K562 (cell line): ENCODE measurements at regions not wholly inside any gene's neighbourhood (a gene's known extent, or its start where the extent isn't known, plus 50 kb on each side); places are given as distances from the start of the nearest gene placed in this dataset.

Experiments used
- ADNP ChIP-seq: fragments of 200-800 bp; sonication (Bioruptor generic); IDR thresholded peaks from 2 replicates; pipeline ENCODE4 v1.6.1; 2016; ENCODE audit warnings: missing genetic modification characterization, missing compliant biosample characterization
- BACH1 ChIP-seq: fragments of 200-800 bp; sonication (Bioruptor generic); IDR thresholded peaks from 2 replicates; pipeline ENCODE4 v1.6.1; 2016; ENCODE audit warnings: missing genetic modification characterization, missing compliant biosample characterization
- CBX3 ChIP-seq, 2 experiments: IDR thresholded peaks; 1 replicate in 1 of 2; 2 replicates in 1 of 2; pipeline ENCODE4 v1.6.1; 2012; ENCODE audit warnings: inconsistent platforms in 2 of 2, low read length in 2 of 2, borderline replicate concordance in 1 of 2, control low read depth in 1 of 2
- CHCHD3 ChIP-seq: fragments of 250-450 bp; sonication (Bioruptor Pico); IDR thresholded peaks from 2 replicates; pipeline ENCODE4 v2.1.2; 2022; ENCODE audit warnings: mild to moderate bottlenecking
- DACH1 ChIP-seq: fragments of 450-650 bp; IDR thresholded peaks from 2 replicates; pipeline ENCODE4 v1.6.1; 2018; ENCODE audit not compliant: partially characterized antibody
- DNMT1 ChIP-seq: fragments of 450-650 bp; IDR thresholded peaks from 2 replicates; pipeline ENCODE4 v1.6.1; 2016; ENCODE audit warnings: antibody characterized with exemption, mild to moderate bottlenecking
- E2F4 ChIP-seq: sonication (generic); formaldehyde crosslinking; IDR thresholded peaks from 2 replicates; pipeline ENCODE4 v1.8.0; 2022; ENCODE audit warnings: mild to moderate bottlenecking, low read depth, missing genetic modification reagents
- EP400 ChIP-seq: fragments of 450-650 bp; IDR thresholded peaks from 2 replicates; pipeline ENCODE4 v1.6.1; 2017; ENCODE audit warnings: antibody characterized with exemption, mild to moderate bottlenecking, moderate library complexity
- ETV6 ChIP-seq, 3 experiments: fragments of 150-350 bp in 1 of 3; sonication (generic) in 1 of 3; formaldehyde crosslinking in 1 of 3; IDR thresholded peaks; 2 replicates each; pipeline versions ENCODE4 v1.6.1 to v1.8.0; 2014 to 2022; ENCODE audit warnings: borderline replicate concordance in 2 of 3, low read depth in 2 of 3, antibody characterized with exemption in 1 of 3, low read length in 1 of 3, mild to moderate bottlenecking in 1 of 3, missing genetic modification reagents in 1 of 3
- GATAD2A ChIP-seq: fragments of 450-650 bp; IDR thresholded peaks from 2 replicates; pipeline ENCODE4 v1.6.1; 2017
- HDAC3 ChIP-seq: fragments of 450-650 bp; IDR thresholded peaks from 2 replicates; pipeline ENCODE4 v1.6.1; 2018; ENCODE audit warnings: borderline replicate concordance, mild to moderate bottlenecking, moderate library complexity; ENCODE audit not compliant: partially characterized antibody
- HMBOX1 ChIP-seq: sonication (generic); IDR thresholded peaks from 2 replicates; pipeline ENCODE4 v1.6.1; 2016
- HMGN3 ChIP-seq: IDR thresholded peaks from 2 replicates; pipeline ENCODE4 v1.6.1; 2011; ENCODE audit warnings: borderline replicate concordance, low read depth, mild to moderate bottlenecking, mixed read lengths, low read length; ENCODE audit not compliant: insufficient read length; ENCODE audit errors: extremely low read depth
- HNRNPH1 ChIP-seq: fragments of 200-400 bp; formaldehyde crosslinking; optimal IDR thresholded peaks from 2 replicates; pipeline ENCODE3; 2017; ENCODE audit warnings: low read depth, mild to moderate bottlenecking, low read length, moderate library complexity
- L3MBTL2 ChIP-seq: fragments of 450-650 bp; IDR thresholded peaks from 2 replicates; pipeline ENCODE4 v1.6.1; 2016; ENCODE audit warnings: mild to moderate bottlenecking, moderate library complexity
- LEF1 ChIP-seq: fragments of 450-650 bp; IDR thresholded peaks from 2 replicates; pipeline ENCODE4 v1.6.1; 2016; ENCODE audit warnings: mild to moderate bottlenecking
- MECOM ChIP-seq: fragments of 250-450 bp; sonication (Bioruptor Pico); IDR thresholded peaks from 2 replicates; pipeline ENCODE4 v1.8.0; 2022; ENCODE audit warnings: inconsistent platforms
- NFRKB ChIP-seq: fragments of 450-650 bp; IDR thresholded peaks from 2 replicates; pipeline ENCODE4 v1.6.1; 2016; ENCODE audit warnings: low read depth
- RHOXF2B ChIP-seq: fragments of 250-450 bp; sonication (Bioruptor Pico); conservative IDR thresholded peaks from 2 replicates; pipeline ENCODE4 v1.5.1; 2021
- YY1 ChIP-seq, 3 experiments: IDR thresholded peaks; 2 replicates each; pipeline ENCODE4 v1.6.1; 2011; ENCODE audit warnings: low read length in 2 of 3, mild to moderate bottlenecking in 2 of 3, moderate library complexity in 2 of 3, borderline replicate concordance in 1 of 3, control low read depth in 1 of 3, low read depth in 1 of 3; ENCODE audit not compliant: insufficient read depth in 3 of 3, insufficient replicate concordance in 2 of 3, control insufficient read depth in 1 of 3, insufficient read length in 1 of 3; ENCODE audit errors: extremely low read depth in 1 of 3
- ZBTB1 ChIP-seq: sonication (generic); formaldehyde crosslinking; IDR thresholded peaks from 2 replicates; pipeline ENCODE4 v1.8.1; 2023; ENCODE audit warnings: missing genetic modification reagents, low read depth, mild to moderate bottlenecking, borderline replicate concordance
- ZBTB5 ChIP-seq: fragments of 450-650 bp; IDR thresholded peaks from 2 replicates; pipeline ENCODE4 v1.6.1; 2017; ENCODE audit warnings: antibody characterized with exemption
- ZNF395 ChIP-seq: fragments of 200-800 bp; sonication (Bioruptor generic); IDR thresholded peaks from 2 replicates; pipeline ENCODE4 v1.6.1; 2017; ENCODE audit warnings: missing genetic modification characterization, missing compliant biosample characterization
- ZNF589 ChIP-seq: fragments of 200-800 bp; sonication (Bioruptor generic); IDR thresholded peaks from 2 replicates; pipeline ENCODE4 v1.6.1; 2016; ENCODE audit warnings: low read depth, missing genetic modification characterization, missing compliant biosample characterization

- TF ChIP-seq DACH1 (no peak), HNRNPH1 (no peak), LEF1 (peak; percentile 45; the same call in 1 of the 2 replicates), ZNF589 (CRISPR knock-in tag) (peak; percentile 78; the same call in 1 of the 2 replicates), CBX3 (IDR thresholded peaks at IDR 0.05; ENCODE audit: borderline replicate concordance in 1 of 2, low read length in 2 of 2) (peak in 1 of 2 experiments; percentile 93; a peak in 1 of 3 replicates), EP400 (no peak), CHCHD3 (CRISPR knock-in tag) (no peak), E2F4 (CRISPR knock-in tag) (no peak), ETV6 (IDR thresholded peaks at IDR 0.05; ENCODE audit: borderline replicate concordance in 1 of 2, low read depth in 2 of 2, low read length in 1 of 2) (no peak), ETV6 (CRISPR knock-in tag; IDR thresholded peaks at IDR 0.05; ENCODE audit: borderline replicate concordance) (no peak), DNMT1 (no peak), YY1 (IDR thresholded peaks at IDR 0.05; ENCODE audit: borderline replicate concordance in 1 of 3, control insufficient read depth in 1 of 3, extremely low read depth in 1 of 3, insufficient read depth in 3 of 3, insufficient read length in 1 of 3, insufficient replicate concordance in 2 of 3, low read depth in 1 of 3, low read length in 2 of 3) (peak in 1 of 3 experiments; percentile 36), L3MBTL2 (peak; percentile 99), ZNF395 (peak; percentile 76), HDAC3 (peak; percentile 58), NFRKB (0 out of 2 replicates have a peak, but pooled peaks have one; percentile 21), BACH1 (peak; percentile 70; the same call in 1 of the 2 replicates), ZBTB1 (CRISPR knock-in tag) (no peak), GATAD2A (0 out of 2 replicates have a peak, but pooled peaks have one; percentile 35), ZBTB5 (no peak), RHOXF2B (CRISPR knock-in tag) (no peak), HMBOX1 (peak; percentile 57; the same call in 1 of the 2 replicates), MECOM (CRISPR knock-in tag) (peak; percentile 64; the same call in 1 of the 2 replicates), ADNP (tag) (no peak), HMGN3 (no peak)
These were observed 70.6 kb upstream of the ARID5B start (continued) for GRCh38 chr10:61830846-61831273.
